ENCODE measurements at regions not wholly inside any gene's neighbourhood (a gene's known extent, or its start where the extent isn't known, plus 50 kb on each side); places are given as distances from the start of the nearest gene placed in this dataset.

DNA sequence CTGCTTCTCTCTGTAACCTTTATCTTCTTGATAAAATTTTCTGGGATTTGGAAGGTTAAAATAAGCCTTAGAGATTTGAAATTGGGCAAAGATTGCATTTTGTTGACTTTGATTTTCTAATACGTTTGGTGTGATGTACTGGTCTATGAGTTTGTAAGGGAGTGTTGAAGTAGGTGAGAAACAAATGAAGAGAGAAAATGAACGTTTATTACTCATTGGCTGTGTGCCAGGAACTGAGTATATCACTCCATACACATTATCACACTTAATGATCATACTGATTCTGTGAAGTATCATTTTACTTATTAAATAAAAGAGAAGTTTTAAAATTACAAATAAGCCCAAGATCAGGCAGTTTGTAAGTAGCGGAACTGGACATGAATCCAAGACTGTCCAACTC lies 795.1 kb upstream of the ZEB2 start:
- no peak for DNase-seq

DNA sequence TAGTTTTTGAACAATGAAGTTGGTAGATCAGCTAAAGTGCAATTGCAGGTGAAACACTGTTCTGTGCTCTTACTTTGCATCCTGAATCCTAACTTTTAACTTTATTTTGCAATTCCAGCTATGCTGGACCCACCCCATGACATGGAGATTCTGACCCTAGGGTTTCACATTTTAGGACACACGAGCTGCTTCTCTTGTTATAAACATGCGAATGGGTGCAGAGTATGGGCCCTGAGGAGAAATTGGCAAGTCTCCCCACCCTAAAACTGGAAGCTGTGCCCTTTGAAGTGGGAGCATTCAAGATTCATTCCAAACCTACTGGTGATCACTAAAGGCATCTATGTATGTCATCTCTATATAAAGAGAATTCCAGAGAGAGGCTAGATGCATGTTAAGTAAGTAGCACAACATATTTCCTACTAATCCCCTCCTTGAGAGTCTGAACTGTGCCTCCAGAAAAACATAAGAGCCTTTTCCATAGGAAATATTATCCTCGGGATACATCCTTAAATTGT lies 794.3 kb upstream of the ZEB2 start:
- DNase-seq = no peak

DNA sequence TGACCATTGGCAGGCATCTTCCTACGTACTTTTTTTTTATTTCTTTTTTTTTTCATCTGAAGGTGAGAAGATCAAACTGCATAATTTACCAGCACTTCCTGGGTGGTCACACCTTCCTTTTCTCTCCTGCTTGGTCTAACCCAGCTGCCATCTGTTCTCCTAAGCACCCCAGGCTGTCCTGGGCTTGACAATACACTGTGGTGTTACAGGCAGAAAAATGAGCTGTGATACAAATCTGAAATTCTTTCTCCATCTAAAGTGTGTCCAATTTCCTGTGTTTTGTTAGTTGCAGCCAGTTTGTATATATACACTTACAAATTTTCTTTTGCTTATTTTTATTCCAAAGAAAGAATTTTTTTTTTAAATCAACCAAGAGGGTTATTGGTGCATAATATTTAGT lies 786.0 kb upstream of the ZEB2 start:
- no peak for DNase-seq

DNA sequence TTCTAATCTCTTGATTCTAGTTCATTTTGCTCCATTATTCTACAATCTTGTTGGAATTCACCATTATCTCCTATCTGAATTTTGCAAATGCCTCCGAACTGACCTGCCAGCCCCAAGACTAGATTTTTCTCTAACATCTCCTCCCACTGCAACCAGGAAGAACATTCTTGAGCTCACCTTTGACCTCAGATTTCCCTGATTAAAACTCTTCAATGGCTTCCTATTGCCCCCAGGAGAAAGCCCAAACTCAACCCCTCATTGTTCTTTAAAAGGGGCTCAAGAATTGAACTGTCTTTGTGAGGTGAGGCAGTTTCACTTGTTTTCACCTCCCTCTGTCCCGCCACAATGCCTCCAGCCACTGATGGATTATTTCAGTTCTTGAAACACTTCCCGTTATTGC lies 784.6 kb upstream of the ZEB2 start:
- no peak for DNase-seq

DNA sequence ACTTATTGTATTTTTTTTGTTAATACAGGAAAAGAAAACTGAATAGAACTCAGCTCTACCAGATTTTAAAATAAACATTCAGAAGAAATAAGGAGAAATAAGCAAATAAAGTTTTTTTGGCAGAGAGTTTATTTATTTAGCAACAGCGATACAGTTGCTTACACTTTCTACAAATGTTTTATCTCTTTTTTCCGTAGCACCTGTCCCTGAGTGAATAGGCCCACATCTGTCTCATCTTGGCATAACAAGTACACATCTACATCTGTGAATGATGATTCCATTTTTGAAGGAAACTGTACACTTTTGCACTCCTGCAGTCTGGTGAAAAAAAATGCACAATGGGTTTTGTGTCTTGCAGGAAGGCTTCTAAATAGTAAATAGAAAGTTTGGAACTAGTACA lies 783.6 kb upstream of the ZEB2 start:
- no peak for DNase-seq

DNA sequence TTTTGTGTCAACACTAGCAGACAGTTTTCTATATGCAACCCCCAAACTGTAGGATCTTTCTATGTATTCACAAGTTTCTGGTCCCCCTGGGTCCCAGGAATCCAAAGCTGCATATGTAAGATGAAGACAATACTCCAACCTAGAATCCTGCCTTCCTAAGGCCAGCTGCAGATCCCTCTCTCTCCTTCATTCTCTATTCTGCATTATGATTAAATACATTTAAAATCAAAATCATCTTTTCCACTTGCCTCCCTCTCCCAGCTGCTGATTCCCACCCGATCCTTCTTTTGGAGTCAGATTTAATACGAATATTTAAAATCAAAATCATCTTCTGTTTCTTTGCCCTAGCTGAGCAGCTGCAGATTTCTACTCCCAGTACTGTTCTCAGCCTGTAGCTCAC lies 783.0 kb upstream of the ZEB2 start:
- no peak for DNase-seq

DNA sequence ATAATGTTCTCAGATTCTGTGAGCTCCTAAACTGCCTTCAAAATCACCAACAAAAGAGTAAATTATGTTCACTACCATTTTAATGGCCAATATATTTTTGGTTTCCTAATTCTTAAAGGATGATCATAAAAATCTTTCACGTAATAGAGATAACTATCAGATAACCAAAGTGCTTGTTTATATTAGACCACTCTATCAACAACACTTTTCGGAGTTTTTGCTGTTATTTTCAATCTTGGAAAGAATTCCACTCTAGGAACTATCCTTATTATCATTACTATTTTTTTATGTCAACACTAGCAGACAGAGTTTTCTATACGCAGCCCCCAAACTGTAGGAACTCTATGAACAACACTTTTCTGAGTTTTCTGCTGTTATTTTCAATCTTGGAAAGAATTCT lies 782.5 kb upstream of the ZEB2 start:
- DNase-seq = no peak

DNA sequence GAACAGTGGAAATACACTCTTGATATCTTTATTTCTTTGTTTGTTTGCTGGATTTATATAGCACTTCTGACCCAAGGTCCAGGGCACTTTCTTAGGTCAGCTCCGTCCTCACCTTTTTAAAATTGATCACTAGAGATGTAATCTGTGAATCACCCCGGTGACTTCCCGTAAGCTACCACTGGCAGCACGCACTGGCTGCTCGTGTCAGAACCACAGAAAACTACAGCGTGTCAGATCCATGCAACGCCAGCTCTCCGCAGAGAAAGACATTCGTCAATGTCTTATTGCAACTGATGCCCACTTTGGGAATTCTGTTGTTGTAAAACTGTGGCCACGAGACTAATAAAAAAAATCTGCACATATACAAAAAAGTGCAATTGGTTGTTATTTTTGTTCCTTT lies 779.4 kb upstream of the ZEB2 start:
- DNase-seq = no peak

DNA sequence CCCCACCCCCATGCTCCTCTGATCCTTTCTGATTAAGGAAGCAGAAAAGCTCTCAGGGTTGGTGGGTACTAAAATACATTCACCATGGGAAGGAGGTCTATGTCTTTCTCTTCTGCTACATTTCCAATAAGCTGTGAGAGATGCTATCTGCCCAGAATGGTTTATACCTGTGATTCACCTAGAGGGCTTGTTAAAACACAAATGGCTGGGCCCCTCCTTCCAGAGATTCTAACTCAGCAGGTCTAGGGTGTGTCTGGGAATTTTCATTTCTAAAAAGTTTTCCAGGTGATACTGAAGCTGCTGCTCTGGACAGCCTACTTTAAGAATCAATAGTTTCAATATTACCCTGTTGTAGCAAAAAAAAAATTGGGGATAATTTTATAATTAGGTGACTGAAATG lies 772.2 kb upstream of the ZEB2 start:
- DNase-seq = no peak

DNA sequence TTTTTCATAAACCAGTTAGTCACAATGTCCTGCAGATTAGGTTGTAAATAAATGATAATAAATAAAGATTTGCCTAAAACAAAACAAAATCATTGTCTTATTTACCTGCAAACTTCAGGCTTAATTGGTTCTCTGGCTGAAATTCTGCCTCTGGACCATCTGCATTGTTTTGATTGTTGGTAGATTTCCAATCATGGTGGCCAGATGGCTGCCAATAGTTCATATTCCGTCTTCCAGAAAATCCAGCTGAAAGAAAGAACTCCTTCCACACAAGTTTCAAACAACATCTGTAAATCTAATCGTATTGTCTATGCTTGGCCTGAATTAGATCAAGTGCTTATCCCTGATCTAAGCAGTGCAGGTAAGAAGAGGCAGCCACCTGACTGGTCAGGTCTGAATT lies 771.1 kb upstream of the ZEB2 start:
- DNase-seq = no peak

DNA sequence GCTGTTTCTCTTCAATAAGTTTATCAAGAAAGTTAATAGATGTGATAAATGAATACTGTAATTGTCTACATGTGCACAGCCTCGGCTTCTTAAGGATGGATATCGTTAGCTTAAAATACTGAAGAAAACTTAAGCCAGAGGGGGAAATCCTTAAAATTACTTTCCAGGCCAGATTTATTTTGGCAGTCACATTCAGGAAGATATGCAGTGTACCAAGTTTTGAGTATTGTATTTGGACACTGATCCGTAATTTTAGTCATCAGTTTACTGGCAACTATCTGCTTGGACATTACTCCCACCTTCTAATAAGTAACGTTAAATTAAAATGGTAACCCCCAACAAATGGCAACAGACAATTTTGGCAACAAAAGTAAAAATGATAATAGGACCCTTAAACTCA lies 770.0 kb upstream of the ZEB2 start:
- DNase-seq = no peak

DNA sequence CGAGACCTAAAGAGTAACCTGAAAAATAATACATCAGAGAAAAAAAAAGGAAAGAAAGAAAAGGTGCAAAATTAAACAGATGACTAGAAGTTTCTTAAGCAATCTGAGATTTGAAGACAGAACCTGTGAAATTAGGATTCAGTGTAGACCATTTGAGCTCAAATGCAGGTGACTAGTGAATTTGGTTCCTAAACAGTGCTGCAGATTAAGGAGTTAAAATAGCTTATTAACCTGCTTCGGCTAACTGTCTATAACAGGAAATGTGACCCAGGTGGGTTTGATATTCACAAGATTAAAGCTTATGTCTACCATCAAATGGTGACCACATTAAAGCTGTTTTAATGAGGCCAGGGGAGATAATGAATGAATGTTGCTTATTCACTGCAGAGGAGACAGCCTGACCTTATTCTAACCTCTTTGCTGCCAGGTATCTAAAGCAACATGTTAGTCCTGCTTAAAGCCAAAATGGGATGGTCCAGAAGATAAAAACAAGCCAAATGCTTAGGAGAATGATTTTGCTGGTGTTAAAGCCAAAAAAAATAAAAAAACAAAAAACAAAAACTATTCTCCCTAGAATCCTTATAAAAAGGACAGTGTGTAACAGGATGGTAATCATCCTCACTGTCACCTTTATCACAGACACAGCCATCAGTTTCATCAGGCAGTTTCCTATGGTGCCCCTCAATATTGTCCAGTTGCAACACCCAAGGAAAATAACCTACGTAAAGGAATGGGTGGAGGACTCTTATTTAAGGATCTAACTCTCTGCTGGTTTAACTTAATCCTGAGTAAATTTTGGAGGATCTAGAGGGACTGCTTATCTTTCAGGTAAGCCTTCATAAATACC lies 769.0 kb upstream of the ZEB2 start:
- no peak for DNase-seq

DNA sequence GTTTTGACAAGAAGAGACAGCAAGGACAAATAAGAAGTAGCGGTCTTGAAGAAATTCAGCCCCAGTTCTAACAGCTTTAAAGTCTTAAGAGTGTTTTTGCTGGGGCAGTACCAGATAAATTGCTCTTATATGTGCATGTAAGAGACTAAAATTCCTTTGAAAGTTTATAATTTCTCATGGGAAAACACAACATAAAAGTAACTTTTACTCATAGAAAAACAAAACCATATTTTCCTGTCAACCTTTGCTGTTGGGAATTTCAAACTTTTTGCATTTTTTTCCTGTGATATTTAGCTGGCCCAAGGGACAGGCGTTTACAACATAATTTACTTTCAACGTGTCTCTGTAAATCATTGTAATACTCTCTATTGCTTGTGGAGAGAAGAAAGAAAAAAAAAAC lies 767.8 kb upstream of the ZEB2 start:
- DNase-seq = no peak

DNA sequence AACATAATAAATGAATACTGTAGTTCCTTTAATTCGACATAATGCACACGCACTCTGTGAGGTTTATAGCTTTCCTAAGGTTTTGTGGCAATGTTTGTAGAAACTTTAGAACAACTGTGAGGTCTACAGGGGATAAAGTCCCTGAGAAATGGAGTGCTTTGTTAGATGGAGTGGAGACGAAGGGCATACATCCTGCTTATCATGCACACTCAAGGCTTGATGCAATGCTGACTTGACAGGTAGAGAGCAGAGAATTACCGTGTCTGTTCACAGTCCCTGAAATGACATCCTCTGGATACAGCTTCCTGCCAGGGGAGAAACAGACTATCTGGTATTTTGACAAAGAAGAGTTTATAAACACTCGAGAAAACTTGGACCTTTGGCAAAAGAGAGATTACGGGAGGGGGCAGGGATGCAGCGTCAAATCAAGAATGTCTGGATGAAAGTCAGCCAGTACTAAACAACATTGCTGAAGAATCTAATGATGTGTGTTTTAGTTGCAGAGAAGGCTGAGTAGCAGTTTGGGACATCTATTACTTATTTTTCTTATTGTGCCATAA lies 766.9 kb upstream of the ZEB2 start:
- no peak for DNase-seq

DNA sequence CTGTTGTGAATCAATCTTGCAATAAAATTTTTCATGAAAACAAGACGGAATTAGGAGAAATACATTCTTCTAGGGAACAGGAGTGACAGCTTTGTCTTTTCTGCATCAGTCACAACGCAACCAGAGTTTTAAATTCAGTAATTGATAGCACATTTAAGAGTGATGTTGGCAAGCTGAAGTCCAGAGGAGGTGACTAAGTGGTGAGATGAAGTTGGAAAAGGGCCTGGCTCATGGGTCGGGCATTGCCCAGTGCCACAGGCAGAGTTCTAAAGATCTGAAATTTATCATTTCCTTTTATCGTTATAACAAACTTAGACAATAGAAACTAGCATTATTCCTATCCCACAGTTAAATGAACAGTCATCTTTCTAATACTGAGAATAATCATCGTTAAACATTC lies 764.6 kb upstream of the ZEB2 start:
- DNase-seq = no peak

DNA sequence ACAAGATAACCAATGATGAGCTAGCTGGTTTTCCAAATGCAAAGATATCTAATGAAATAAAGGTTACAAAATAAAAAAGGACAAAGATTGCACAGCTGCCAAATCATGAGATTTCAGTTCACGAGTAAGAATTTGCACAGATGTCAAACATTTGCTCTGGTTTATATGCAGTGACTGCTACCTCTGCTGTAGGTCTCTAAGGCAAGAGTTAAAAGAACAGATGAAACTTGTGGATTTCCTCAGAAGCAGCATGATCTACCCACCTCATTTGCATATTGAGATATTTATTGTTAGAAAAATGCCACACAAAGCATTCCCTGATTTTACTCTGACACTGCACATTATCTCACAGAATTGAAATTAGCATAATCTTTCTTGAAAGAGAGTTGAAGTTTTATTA lies 763.2 kb upstream of the ZEB2 start:
- no peak for DNase-seq

DNA sequence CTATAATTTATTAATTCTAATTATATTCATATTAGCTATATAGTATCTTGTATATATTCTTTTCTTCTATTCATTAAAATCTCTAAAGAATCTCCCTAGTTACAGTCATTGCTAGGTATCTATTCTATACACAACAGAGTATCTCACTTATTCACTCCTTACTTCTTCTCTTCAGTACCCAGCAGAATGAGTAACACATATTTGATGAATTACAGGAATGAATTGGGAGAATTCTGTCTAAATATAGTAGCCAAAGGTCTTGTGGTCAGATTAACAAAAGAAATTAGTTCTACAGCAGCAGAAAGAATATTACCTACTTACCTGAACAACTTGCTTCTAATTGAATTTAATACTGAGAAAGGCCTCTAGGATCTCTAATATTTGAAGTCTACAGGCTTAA lies 758.0 kb upstream of the ZEB2 start:
- DNase-seq = no peak

DNA sequence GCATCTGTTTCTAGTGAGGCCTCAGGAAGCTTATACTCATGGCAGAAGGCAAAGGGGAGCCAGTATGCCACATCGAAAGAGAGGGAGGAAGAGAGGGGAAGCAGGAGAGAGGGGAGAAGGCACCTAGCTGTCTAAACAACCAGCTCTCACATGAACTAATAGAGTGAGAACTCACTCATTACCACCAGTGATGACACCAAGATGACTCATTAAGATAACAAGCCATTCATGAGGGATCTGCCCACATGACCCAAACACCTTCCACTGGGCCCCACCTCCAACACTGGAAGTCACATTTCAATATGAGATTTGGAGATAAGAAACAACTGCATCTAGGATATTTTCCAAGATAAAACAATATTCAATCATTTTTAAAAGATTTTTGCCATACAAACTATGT lies 753.9 kb upstream of the ZEB2 start:
- no peak for DNase-seq

DNA sequence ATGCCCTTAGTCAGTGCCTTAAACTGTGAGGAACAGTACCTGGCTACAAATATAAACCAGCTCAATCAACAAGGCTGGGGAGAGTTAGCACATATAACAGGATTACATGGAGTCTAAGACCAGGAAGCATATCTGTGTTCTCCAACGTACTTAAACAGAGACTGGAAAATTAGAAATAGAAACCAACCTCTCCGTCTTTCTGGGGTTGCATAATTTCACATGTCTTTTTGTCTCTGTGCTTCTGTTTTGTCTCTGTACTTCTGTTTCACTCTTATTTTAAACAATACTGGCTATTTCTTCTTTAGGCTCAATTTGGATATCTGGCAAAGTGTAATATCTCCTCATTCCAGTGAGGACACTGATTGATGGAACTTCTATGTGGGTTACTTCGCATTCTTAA lies 749.0 kb upstream of the ZEB2 start:
- no peak for DNase-seq

DNA sequence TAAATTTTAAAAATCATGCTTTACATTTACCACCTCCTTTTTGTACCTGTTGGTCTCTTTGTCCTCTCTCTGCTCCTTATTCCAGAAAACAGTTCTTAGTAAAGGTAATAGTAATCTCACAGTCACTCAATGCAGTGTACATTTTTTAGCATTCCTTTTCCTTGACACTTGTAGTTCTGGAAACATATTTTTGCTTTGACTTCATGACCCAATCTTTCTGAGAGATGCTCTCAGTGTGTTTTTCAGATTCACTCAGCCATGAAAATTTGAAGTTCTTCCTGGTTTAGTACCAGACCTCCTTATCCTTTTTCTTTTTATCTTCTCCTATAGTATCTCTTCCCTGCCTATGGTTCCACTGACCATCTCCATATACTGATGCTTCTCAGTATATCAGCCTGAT lies 747.5 kb upstream of the ZEB2 start:
- DNase-seq = no peak

DNA sequence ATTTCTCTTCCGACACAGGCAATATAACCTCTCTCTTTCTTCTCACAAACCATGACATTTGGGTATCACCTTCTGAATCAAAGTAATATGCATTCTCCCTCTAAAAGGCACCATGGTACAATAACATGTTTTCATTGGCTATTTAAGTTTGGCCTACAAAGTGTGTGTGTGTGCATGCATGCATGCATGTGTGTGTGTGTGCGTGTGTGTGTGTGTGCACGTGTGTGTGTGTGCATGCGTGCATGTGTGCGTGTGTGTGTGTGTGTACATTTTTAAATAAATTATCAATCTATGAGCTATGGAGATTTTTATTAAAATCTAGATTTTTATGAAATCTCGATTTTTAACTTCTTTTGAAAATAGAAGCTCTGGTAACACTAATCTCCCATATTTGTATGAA lies 745.3 kb upstream of the ZEB2 start:
- DNase-seq = no peak

DNA sequence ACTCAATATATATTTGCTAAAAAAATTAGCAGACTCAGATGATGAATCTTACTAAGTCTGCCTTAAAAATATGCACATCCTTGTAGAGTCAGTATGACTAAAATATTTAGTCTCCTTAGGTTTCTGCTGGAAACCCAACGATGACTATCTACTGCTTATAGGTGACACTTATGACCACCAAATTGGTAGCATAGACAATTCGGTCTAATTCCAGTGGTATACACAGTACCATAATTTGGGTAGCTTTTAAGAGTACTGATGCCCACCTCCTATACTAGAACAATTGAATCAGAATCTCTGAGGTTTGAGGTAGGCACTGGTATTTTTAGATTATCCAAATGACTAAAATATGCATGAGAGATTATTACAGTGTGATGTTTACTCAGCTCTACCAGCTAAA lies 740.8 kb upstream of the ZEB2 start:
- no peak for DNase-seq

DNA sequence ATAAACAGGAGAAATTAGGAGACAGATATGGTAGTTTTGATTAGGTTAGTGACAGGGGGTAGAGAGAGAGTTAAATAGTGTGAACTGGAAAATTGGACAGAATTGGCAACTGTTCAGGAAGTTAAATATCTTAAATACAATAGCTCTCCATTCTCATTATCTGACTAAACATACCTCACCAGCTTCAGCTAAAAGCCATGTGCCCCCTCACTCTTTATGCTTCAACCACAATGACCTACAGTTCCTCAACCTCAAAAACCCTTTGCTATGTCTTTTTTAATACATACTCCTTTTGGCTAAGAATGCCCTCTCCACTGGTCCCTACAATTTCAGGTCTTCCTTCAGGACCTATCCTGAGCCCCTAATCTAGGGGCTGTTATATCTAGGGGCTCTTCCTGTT lies 740.2 kb upstream of the ZEB2 start:
- no peak for DNase-seq

DNA sequence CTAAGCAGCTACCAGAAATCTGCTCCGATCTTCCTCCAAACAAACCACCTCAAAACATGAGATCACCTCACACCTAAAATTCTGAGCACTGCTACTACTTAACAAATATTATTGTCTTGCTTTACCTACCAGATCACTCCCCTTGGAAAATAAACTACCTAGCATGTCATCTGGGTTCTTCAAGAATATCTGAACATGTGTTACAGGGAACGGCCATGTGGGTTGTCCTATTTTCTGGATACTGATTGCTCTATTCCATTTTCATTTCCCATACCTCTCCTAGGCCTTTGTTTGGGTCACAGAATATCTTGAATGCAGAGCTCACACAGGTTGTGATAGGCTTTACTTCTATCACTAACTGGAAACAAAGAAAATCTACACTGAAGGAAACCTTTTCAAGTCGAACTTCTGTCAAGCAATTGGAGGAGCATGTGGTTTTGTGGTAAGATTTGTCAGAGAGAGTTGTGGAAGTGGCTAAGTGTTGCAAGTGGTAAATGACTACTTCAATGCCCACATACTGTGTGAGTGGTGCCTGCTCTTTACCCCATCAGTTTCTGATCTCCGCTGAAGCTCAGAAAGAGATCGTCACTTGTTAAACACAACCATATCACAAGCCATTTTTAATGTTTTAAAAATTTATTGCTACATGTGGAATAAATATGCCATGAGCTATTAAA lies 739.1 kb upstream of the ZEB2 start:
- DNase-seq = no peak
